Astrocyte (in vitro differentiated cells and primary cell): ENCODE measurements at regions not wholly inside any gene's neighbourhood (a gene's known extent, or its start where the extent isn't known, plus 50 kb on each side); places are given as distances from the start of the nearest gene placed in this dataset.

ENCODE experiments used
- DNase-seq: peaks from one replicate; pipeline ENCODE4 v3.0.0-alpha.2; 2010; ENCODE audit warnings: low read depth
- FAIRE-seq: peaks from 2 replicates; lab custom pipeline; 2011; peaks lifted over from hg19 to GRCh38; lab: Jason Lieb, UNC
- H2AFZ ChIP-seq: 2 replicates; pipeline ENCODE4 v1.6.0; 2012; ENCODE audit warnings: low read depth, low read length, inconsistent platforms
- H3K27ac ChIP-seq: 2 replicates; pipeline ENCODE4 v1.5.1; 2011; ENCODE audit warnings: low read depth, low read length, inconsistent platforms
- H3K27me3 ChIP-seq: 2 replicates; pipeline ENCODE4 v1.6.0; 2011; ENCODE audit warnings: low read length, inconsistent platforms; ENCODE audit not compliant: insufficient read depth
- H3K36me3 ChIP-seq: 2 replicates; pipeline ENCODE4 v1.5.1; 2011; ENCODE audit warnings: low read length, inconsistent platforms; ENCODE audit not compliant: insufficient read depth
- H3K4me1 ChIP-seq: 2 replicates; pipeline ENCODE4 v1.5.1; 2011; ENCODE audit warnings: low read length, inconsistent platforms; ENCODE audit not compliant: insufficient read depth
- H3K4me2 ChIP-seq: 2 replicates; pipeline ENCODE4 v1.6.0; 2012; ENCODE audit warnings: low read length, inconsistent platforms
- H3K4me3 ChIP-seq: 2 replicates; pipeline ENCODE4 v1.5.1; 2011; ENCODE audit warnings: low read depth, mild to moderate bottlenecking, low read length, inconsistent platforms; ENCODE audit not compliant: insufficient read depth
- H3K79me2 ChIP-seq: 2 replicates; pipeline ENCODE4 v1.6.0; 2012; ENCODE audit warnings: mild to moderate bottlenecking, low read length, inconsistent platforms; ENCODE audit not compliant: insufficient read depth
- H3K9ac ChIP-seq: 2 replicates; pipeline ENCODE4 v1.6.0; 2012; ENCODE audit warnings: mild to moderate bottlenecking, low read length, inconsistent platforms
- H3K9me3 ChIP-seq: 2 replicates; pipeline ENCODE4 v1.5.1; 2012; ENCODE audit warnings: low read depth, mild to moderate bottlenecking, low read length, inconsistent platforms; ENCODE audit not compliant: insufficient read depth
- H4K20me1 ChIP-seq: 2 replicates; pipeline ENCODE4 v1.6.0; 2012; ENCODE audit warnings: low read length, inconsistent platforms; ENCODE audit not compliant: insufficient read depth
- H3K27ac Mint-ChIP-seq: one replicate; pipeline ENCODE4 v1.8.0; 2021; ENCODE audit warnings: mild to moderate bottlenecking, mixed read lengths; ENCODE audit not compliant: unreplicated experiment
- H3K27me3 Mint-ChIP-seq: one replicate; pipeline ENCODE4 v1.8.0; 2021; ENCODE audit warnings: low read depth, mixed read lengths; ENCODE audit not compliant: unreplicated experiment
- H3K36me3 Mint-ChIP-seq: one replicate; pipeline ENCODE4 v1.8.0; 2021; ENCODE audit warnings: low read depth, mixed read lengths; ENCODE audit not compliant: unreplicated experiment
- H3K4me1 Mint-ChIP-seq: one replicate; pipeline ENCODE4 v1.8.0; 2021; ENCODE audit warnings: low read depth, mixed read lengths; ENCODE audit not compliant: unreplicated experiment
- H3K4me3 Mint-ChIP-seq: one replicate; pipeline ENCODE4 v1.8.0; 2021; ENCODE audit warnings: mild to moderate bottlenecking, moderate library complexity, mixed read lengths; ENCODE audit not compliant: unreplicated experiment
- H3K9me3 Mint-ChIP-seq: one replicate; pipeline ENCODE4 v1.8.0; 2021; ENCODE audit warnings: mild to moderate bottlenecking, mixed read lengths; ENCODE audit not compliant: unreplicated experiment
- EZH2 ChIP-seq: IDR thresholded peaks from 2 replicates; pipeline ENCODE4 v1.6.1; 2012; ENCODE audit warnings: mild to moderate bottlenecking, low read length, inconsistent platforms; ENCODE audit not compliant: insufficient read depth
- TF ChIP-seq, protein P1 (sequence below): IDR thresholded peaks from 2 replicates; pipeline ENCODE4 v1.5.1; 2011; ENCODE audit warnings: low read depth, mild to moderate bottlenecking, inconsistent platforms, low read length, moderate library complexity; ENCODE audit not compliant: insufficient read depth

DNA sequence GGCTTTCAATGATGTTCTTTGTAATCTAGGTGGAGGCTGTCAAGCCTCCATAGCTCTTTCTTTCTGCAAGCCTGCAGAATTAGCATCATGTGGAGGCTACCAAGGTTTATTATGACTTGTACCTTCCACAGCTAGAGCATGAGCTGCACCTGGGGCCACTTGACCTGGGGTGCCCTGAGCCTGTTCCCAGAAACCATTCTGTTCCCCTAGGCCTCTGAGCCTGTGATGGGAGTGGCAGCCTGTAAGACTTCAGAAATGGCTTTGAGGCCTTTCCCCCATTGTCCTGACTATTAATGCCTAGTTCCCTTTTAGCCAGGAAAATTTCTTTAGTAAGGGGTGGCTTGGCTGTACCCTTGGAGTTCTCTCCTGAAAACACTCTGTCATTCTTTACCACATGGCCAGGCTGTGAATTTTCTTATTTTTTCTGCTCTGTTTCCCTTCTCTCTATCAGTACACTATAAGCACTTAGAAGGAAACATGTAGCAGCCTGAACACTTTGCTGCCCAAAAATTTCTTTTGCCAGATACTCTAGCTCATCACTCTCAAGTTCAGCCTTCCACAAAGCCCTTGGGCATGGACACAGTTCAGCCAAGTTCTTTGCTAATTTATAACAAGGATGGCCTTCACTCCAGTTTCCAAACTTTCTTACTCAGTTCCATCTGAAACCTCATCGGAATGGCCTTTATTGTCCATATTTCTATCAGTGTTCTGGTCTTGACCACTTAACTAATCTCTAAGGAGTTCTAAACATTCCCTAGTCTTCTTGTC, 61.4 kb upstream of the NR3C1 start:
- Mint-ChIP-seq H3K36me3 (no peaks in the 10 kb centered on the region), H3K4me3 (no peak overlapping the region), H3K27me3 (no peaks in the 10 kb centered on the region), H3K27ac (no peak overlapping the region), H3K4me1 (no peaks in the 10 kb centered on the region), H3K9me3 (peaks cover 6% of the 10 kb centered on the region)
- Histone ChIP-seq H4K20me1 (no peaks in the 10 kb centered on the region), H3K9me3 (no peaks in the 10 kb centered on the region), H3K4me2 (no peak overlapping the region), H3K27ac (no peak overlapping the region), H3K4me3 (no peak overlapping the region), H3K27me3 (no peaks in the 10 kb centered on the region), H3K4me1 (no peaks in the 10 kb centered on the region), H3K79me2 (no peaks in the 10 kb centered on the region), H2AFZ (no peak overlapping the region), H3K36me3 (no peaks in the 10 kb centered on the region), H3K9ac (no peak overlapping the region)
- DNase-seq = no peak
- no peak for FAIRE-seq
- TF ChIP-seq EZH2 = no peak
- TF ChIP-seq, protein P1, sequence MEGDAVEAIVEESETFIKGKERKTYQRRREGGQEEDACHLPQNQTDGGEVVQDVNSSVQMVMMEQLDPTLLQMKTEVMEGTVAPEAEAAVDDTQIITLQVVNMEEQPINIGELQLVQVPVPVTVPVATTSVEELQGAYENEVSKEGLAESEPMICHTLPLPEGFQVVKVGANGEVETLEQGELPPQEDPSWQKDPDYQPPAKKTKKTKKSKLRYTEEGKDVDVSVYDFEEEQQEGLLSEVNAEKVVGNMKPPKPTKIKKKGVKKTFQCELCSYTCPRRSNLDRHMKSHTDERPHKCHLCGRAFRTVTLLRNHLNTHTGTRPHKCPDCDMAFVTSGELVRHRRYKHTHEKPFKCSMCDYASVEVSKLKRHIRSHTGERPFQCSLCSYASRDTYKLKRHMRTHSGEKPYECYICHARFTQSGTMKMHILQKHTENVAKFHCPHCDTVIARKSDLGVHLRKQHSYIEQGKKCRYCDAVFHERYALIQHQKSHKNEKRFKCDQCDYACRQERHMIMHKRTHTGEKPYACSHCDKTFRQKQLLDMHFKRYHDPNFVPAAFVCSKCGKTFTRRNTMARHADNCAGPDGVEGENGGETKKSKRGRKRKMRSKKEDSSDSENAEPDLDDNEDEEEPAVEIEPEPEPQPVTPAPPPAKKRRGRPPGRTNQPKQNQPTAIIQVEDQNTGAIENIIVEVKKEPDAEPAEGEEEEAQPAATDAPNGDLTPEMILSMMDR = no peak

DNA sequence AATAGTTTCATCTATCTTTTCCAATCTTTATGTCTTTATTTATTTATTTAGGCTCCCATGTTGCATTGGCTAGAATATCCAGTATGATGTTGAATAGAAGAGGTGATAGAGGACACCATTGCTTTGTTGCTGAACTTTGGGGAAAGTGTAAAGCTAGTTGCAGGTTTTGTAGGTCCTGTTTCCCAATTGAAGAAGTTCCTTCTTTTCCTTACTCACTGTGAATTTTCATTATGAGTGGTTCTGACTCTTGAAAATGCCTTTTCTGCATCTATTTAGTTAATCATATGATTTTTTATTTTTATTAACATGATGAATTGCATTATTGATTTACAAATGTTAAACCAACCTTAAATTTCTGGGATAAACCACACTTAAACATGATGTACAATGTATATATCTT, 58.9 kb upstream of the NR3C1 start:
- DNase-seq (no peak), FAIRE-seq (no peak)
- Histone ChIP-seq H3K4me1 (peaks cover 2% of the 10 kb centered on the region), H3K79me2 (no peaks in the 10 kb centered on the region), H4K20me1 (no peaks in the 10 kb centered on the region), H2AFZ (no peak overlapping the region), H3K9ac (no peak overlapping the region), H3K27me3 (no peaks in the 10 kb centered on the region), H3K4me3 (no peak overlapping the region), H3K36me3 (no peaks in the 10 kb centered on the region), H3K9me3 (no peaks in the 10 kb centered on the region), H3K4me2 (no peak overlapping the region), H3K27ac (no peak overlapping the region)
- Mint-ChIP-seq H3K27me3 (no peaks in the 10 kb centered on the region), H3K27ac (no peak overlapping the region), H3K36me3 (no peaks in the 10 kb centered on the region), H3K9me3 (peaks cover 6% of the 10 kb centered on the region), H3K4me3 (no peak overlapping the region), H3K4me1 (peaks cover 4% of the 10 kb centered on the region)
- TF ChIP-seq, protein P1 = no peak

DNA sequence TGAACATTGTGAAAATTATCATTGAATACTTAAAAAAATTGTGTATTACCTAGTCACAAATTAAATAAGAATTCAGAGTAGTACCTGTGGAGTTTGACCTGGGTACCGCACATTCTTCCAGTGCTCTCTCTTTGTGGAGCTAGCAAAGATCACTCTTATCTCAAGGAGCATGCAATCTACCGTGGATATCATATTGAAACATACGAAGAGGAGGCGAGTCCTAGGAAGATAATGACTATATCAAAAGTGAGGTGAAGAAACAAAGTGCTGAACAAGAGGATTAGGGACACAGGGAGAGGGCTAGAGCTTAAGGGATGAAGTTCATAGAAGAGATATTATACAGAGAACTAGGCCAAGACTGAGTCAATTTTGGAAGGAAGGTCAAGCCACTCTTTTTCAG, 55.9 kb upstream of the NR3C1 start:
- no peaks in the 10 kb centered on the region for H3K27me3 ChIP-seq
- Mint-ChIP-seq H3K27me3 (no peaks in the 10 kb centered on the region), H3K4me3 (no peak overlapping the region), H3K27ac (no peak overlapping the region), H3K4me1 (peaks cover 6% of the 10 kb centered on the region), H3K36me3 (no peaks in the 10 kb centered on the region), H3K9me3 (no peaks in the 10 kb centered on the region)
- no peak overlapping the region for H2AFZ ChIP-seq
- H3K9me3 ChIP-seq = no peaks in the 10 kb centered on the region
- H3K4me2 ChIP-seq = no peak overlapping the region
- DNase-seq (no peak), FAIRE-seq (no peak)
- H4K20me1 ChIP-seq = no peaks in the 10 kb centered on the region
- H3K9ac ChIP-seq = no peak overlapping the region
- no peak overlapping the region for H3K27ac ChIP-seq
- TF ChIP-seq EZH2 = no peak
- TF ChIP-seq, protein P1 = no peak
- H3K36me3 ChIP-seq = no peaks in the 10 kb centered on the region
- H3K79me2 ChIP-seq = no peaks in the 10 kb centered on the region
- H3K4me3 ChIP-seq = no peak overlapping the region
- H3K4me1 ChIP-seq = peaks cover 5% of the 10 kb centered on the region
